ENCODE measurements at regions not wholly inside any gene's neighbourhood (a gene's known extent, or its start where the extent isn't known, plus 50 kb on each side); places are given as distances from the start of the nearest gene placed in this dataset.

GRCh38 chr12:94769776-94770759, 119.7 kb upstream of the TMCC3 start:
- Mint-ChIP-seq H3K36me3 (ENCODE audit: low read depth) (no peaks in the 10 kb centered on the region), H3K9me3 (no peaks in the 10 kb centered on the region), H3K27me3 (peaks cover 6% of the 10 kb centered on the region), H3K27ac (no peak overlapping the region), H3K4me1 (peaks cover 8% of the 10 kb centered on the region), H3K4me3 (no peak overlapping the region)
- DNase-seq (no peak), ATAC-seq (no peak)

GRCh38 chr12:94769047-94769420, 118.7 kb upstream of the TMCC3 start:
- peak overlapping the region; percentile 21 for H3K4me3 Mint-ChIP-seq
- no peaks in the 10 kb centered on the region for H3K9me3 Mint-ChIP-seq
- H3K36me3 Mint-ChIP-seq (ENCODE audit: low read depth): no peaks in the 10 kb centered on the region
- no peak for DNase-seq
- H3K27me3 Mint-ChIP-seq: peaks cover 6% of the 10 kb centered on the region
- peaks cover 8% of the 10 kb centered on the region for H3K4me1 Mint-ChIP-seq
- no peak overlapping the region for H3K27ac Mint-ChIP-seq
- ATAC-seq: no peak

GRCh38 chr12:94768398-94769046, 118.2 kb upstream of the TMCC3 start:
- H3K4me3 Mint-ChIP-seq: peak overlapping the region; percentile 21
- peaks cover 6% of the 10 kb centered on the region for H3K27me3 Mint-ChIP-seq
- no peak overlapping the region for H3K27ac Mint-ChIP-seq
- H3K4me1 Mint-ChIP-seq: peaks cover 8% of the 10 kb centered on the region
- H3K9me3 Mint-ChIP-seq: no peaks in the 10 kb centered on the region
- ATAC-seq: no peak
- no peaks in the 10 kb centered on the region for H3K36me3 Mint-ChIP-seq (ENCODE audit: low read depth)
- no peak for DNase-seq

GRCh38 chr12:94767956-94768355, 117.6 kb upstream of the TMCC3 start:
- DNase-seq (no peak), ATAC-seq (no peak)
- peaks cover 11% of the 10 kb centered on the region for H3K4me1 Mint-ChIP-seq
- no peak overlapping the region for H3K4me3 Mint-ChIP-seq
- no peak overlapping the region for H3K27ac Mint-ChIP-seq
- H3K27me3 Mint-ChIP-seq: peaks cover 5% of the 10 kb centered on the region
- H3K9me3 Mint-ChIP-seq: no peaks in the 10 kb centered on the region
- no peaks in the 10 kb centered on the region for H3K36me3 Mint-ChIP-seq (ENCODE audit: low read depth)

GRCh38 chr12:94766397-94766796, 116.0 kb upstream of the TMCC3 start:
- no peak overlapping the region for H3K27ac Mint-ChIP-seq
- H3K4me3 Mint-ChIP-seq: no peak overlapping the region
- H3K9me3 Mint-ChIP-seq: no peaks in the 10 kb centered on the region
- ATAC-seq (no peak), DNase-seq (no peak)
- peaks cover 15% of the 10 kb centered on the region for H3K4me1 Mint-ChIP-seq
- peaks cover 5% of the 10 kb centered on the region for H3K27me3 Mint-ChIP-seq
- no peaks in the 10 kb centered on the region for H3K36me3 Mint-ChIP-seq (ENCODE audit: low read depth)

- DNase-seq: no peak
- peaks cover 2% of the 10 kb centered on the region for H3K27me3 Mint-ChIP-seq
- ATAC-seq: no peak
- H3K4me1 Mint-ChIP-seq: peaks cover 10% of the 10 kb centered on the region
- no peaks in the 10 kb centered on the region for H3K9me3 Mint-ChIP-seq
- H3K36me3 Mint-ChIP-seq (ENCODE audit: low read depth): no peaks in the 10 kb centered on the region
- no peak overlapping the region for H3K4me3 Mint-ChIP-seq
- no peak overlapping the region for H3K27ac Mint-ChIP-seq
Observed at GRCh38 chr12:94763462-94763861, 113.1 kb upstream of the TMCC3 start.

GRCh38 chr12:94762943-94763342, 112.6 kb upstream of the TMCC3 start:
- ATAC-seq (no peak), DNase-seq (no peak)
- no peak overlapping the region for H3K4me3 Mint-ChIP-seq
- H3K9me3 Mint-ChIP-seq: no peaks in the 10 kb centered on the region
- no peaks in the 10 kb centered on the region for H3K36me3 Mint-ChIP-seq (ENCODE audit: low read depth)
- H3K27me3 Mint-ChIP-seq: peaks cover 2% of the 10 kb centered on the region
- peaks cover 10% of the 10 kb centered on the region for H3K4me1 Mint-ChIP-seq
- no peak overlapping the region for H3K27ac Mint-ChIP-seq

- H3K4me1 Mint-ChIP-seq: peaks cover 10% of the 10 kb centered on the region
- no peak overlapping the region for H3K27ac Mint-ChIP-seq
- DNase-seq (no peak), ATAC-seq (no peak)
- no peaks in the 10 kb centered on the region for H3K36me3 Mint-ChIP-seq (ENCODE audit: low read depth)
- no peak overlapping the region for H3K4me3 Mint-ChIP-seq
- peaks cover 2% of the 10 kb centered on the region for H3K27me3 Mint-ChIP-seq
- H3K9me3 Mint-ChIP-seq: no peaks in the 10 kb centered on the region
Observed at GRCh38 chr12:94762259-94762942, 112.0 kb upstream of the TMCC3 start.

- ATAC-seq: peak; percentile 63
- DNase-seq: no peak
- H3K27me3 Mint-ChIP-seq: peaks cover 2% of the 10 kb centered on the region
- H3K4me1 Mint-ChIP-seq: peaks cover 7% of the 10 kb centered on the region
- no peaks in the 10 kb centered on the region for H3K9me3 Mint-ChIP-seq
- H3K36me3 Mint-ChIP-seq (ENCODE audit: low read depth): no peaks in the 10 kb centered on the region
- no peak overlapping the region for H3K27ac Mint-ChIP-seq
- no peak overlapping the region for H3K4me3 Mint-ChIP-seq
Observed at GRCh38 chr12:94761559-94761958, 111.2 kb upstream of the TMCC3 start.

- Mint-ChIP-seq H3K27me3 (peaks cover 2% of the 10 kb centered on the region), H3K4me1 (peaks cover 7% of the 10 kb centered on the region), H3K9me3 (no peaks in the 10 kb centered on the region), H3K4me3 (no peak overlapping the region), H3K27ac (no peak overlapping the region), H3K36me3 (ENCODE audit: low read depth) (no peaks in the 10 kb centered on the region)
- ATAC-seq (no peak), DNase-seq (no peak)
Observed at GRCh38 chr12:94760786-94761185, 110.4 kb upstream of the TMCC3 start.

- ATAC-seq: no peak
- H3K4me1 Mint-ChIP-seq: no peaks in the 10 kb centered on the region
- no peak for DNase-seq
Observed at GRCh38 chr12:94756789-94757188, 106.4 kb upstream of the TMCC3 start.

GRCh38 chr12:94755598-94755997, 105.2 kb upstream of the TMCC3 start:
- Mint-ChIP-seq H3K27ac (no peak overlapping the region), H3K4me1 (no peaks in the 10 kb centered on the region), H3K4me3 (no peak overlapping the region)

More at GRCh38 chr12:94756789-94757188, 106.4 kb upstream of the TMCC3 start:
- Mint-ChIP-seq H3K36me3 (ENCODE audit: low read depth) (no peaks in the 10 kb centered on the region), H3K27me3 (peaks cover 4% of the 10 kb centered on the region), H3K4me3 (no peak overlapping the region), H3K27ac (no peak overlapping the region), H3K9me3 (no peaks in the 10 kb centered on the region)

GRCh38 chr12:94754653-94755052, 104.3 kb upstream of the TMCC3 start:
- Mint-ChIP-seq H3K4me1 (no peaks in the 10 kb centered on the region), H3K9me3 (no peaks in the 10 kb centered on the region), H3K27ac (no peak overlapping the region), H3K27me3 (peaks cover 4% of the 10 kb centered on the region), H3K4me3 (no peak overlapping the region), H3K36me3 (ENCODE audit: low read depth) (no peaks in the 10 kb centered on the region)
- ATAC-seq (no peak), DNase-seq (no peak)

More at GRCh38 chr12:94755598-94755997, 105.2 kb upstream of the TMCC3 start:
- no peaks in the 10 kb centered on the region for H3K36me3 Mint-ChIP-seq (ENCODE audit: low read depth)
- no peaks in the 10 kb centered on the region for H3K9me3 Mint-ChIP-seq
- no peak for DNase-seq
- ATAC-seq: no peak
- peaks cover 4% of the 10 kb centered on the region for H3K27me3 Mint-ChIP-seq

- ATAC-seq: no peak
- Mint-ChIP-seq H3K36me3 (ENCODE audit: low read depth) (no peaks in the 10 kb centered on the region), H3K9me3 (no peaks in the 10 kb centered on the region), H3K27ac (no peak overlapping the region), H3K4me1 (no peaks in the 10 kb centered on the region), H3K4me3 (no peak overlapping the region), H3K27me3 (peaks cover 4% of the 10 kb centered on the region)
- no peak for DNase-seq
Observed at GRCh38 chr12:94753036-94753679, 102.8 kb upstream of the TMCC3 start.

Measured in activated naive CD8-positive, alpha-beta T cell treated with anti-CD3 and anti-CD28 coated beads, Interleukin-2, amount 50 U/mL, for 24 hours (primary cell).